Testis (tissue), 2 donors: ENCODE measurements at regions not wholly inside any gene's neighbourhood (a gene's known extent, or its start where the extent isn't known, plus 50 kb on each side); places are given as distances from the start of the nearest gene placed in this dataset.

Experiments
- POLR2A ChIP-seq: fragments of 450-650 bp; IDR thresholded peaks from one replicate; pipeline ENCODE4 v1.6.1; 2017; ENCODE audit warnings: antibody characterized with exemption, mild to moderate bottlenecking, moderate library complexity
- TF ChIP-seq, protein P1 (sequence below), 3 experiments: fragments of 450-650 bp in 2 of 3; fragments of 200-600 bp in 1 of 3; sonication (generic) in 1 of 3; IDR thresholded peaks; one replicate each; pipeline ENCODE4 v1.5.1; 2016 to 2019; ENCODE audit warnings: antibody characterized with exemption in 3 of 3, mild to moderate bottlenecking in 2 of 3, moderate library complexity in 1 of 3

DNA sequence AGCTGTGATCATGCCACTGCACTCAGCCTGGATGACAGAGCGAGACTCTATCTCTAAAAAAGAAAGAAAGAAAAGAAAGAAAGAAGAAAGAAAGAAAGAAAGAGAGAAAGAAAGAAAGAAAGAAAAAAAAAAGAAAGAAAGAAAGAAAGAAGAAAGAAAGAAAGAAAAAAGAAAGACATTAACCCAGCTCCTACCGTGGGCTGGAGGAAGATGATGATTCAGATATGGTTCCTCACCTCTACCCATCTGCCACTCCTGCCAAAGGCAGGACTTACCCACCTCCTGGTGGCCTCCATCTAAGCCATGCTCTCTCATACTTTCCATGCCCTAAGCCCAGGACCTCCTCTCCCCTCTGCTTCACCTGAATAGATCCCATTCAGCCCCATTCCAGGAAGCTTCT lies 93.3 kb upstream of the LHX1 start:
- TF ChIP-seq, protein P1, sequence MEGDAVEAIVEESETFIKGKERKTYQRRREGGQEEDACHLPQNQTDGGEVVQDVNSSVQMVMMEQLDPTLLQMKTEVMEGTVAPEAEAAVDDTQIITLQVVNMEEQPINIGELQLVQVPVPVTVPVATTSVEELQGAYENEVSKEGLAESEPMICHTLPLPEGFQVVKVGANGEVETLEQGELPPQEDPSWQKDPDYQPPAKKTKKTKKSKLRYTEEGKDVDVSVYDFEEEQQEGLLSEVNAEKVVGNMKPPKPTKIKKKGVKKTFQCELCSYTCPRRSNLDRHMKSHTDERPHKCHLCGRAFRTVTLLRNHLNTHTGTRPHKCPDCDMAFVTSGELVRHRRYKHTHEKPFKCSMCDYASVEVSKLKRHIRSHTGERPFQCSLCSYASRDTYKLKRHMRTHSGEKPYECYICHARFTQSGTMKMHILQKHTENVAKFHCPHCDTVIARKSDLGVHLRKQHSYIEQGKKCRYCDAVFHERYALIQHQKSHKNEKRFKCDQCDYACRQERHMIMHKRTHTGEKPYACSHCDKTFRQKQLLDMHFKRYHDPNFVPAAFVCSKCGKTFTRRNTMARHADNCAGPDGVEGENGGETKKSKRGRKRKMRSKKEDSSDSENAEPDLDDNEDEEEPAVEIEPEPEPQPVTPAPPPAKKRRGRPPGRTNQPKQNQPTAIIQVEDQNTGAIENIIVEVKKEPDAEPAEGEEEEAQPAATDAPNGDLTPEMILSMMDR (IDR thresholded peaks at IDR 0.05): no peak
- no peak for TF ChIP-seq POLR2A
